Lower lobe of right lung (tissue), 2 donors: ENCODE measurements at regions not wholly inside any gene's neighbourhood (a gene's known extent, or its start where the extent isn't known, plus 50 kb on each side); places are given as distances from the start of the nearest gene placed in this dataset.
"Not testable (repeated sequence)": the region's sequence is repeated elsewhere in the genome, so short reads cannot be mapped to it uniquely, and the experiment has no call there.

Experiments used
- ATAC-seq, 2 donors: fragments of 200-7000 bp; cut with Tn5 transposase; one replicate each; pipeline ENCODE4 v1.9.1; 2020 to 2022; ENCODE audit warnings: mild to moderate bottlenecking in 2 of 2, moderate library complexity in 2 of 2
- DNase-seq: peaks from one replicate; pipeline ENCODE4 v3.0.0-alpha.2; 2020
- H3K27ac ChIP-seq: fragments of 200-600 bp; one replicate; pipeline ENCODE4 v1.8.0; 2022
- H3K27me3 ChIP-seq: fragments of 200-600 bp; one replicate; pipeline ENCODE4 v1.8.0; 2022; ENCODE audit warnings: low read depth
- H3K36me3 ChIP-seq: fragments of 200-600 bp; one replicate; pipeline ENCODE4 v1.8.0; 2022; ENCODE audit warnings: mild to moderate bottlenecking
- H3K4me1 ChIP-seq: fragments of 200-600 bp; one replicate; pipeline ENCODE4 v1.8.0; 2022
- H3K4me3 ChIP-seq: fragments of 200-600 bp; one replicate; pipeline ENCODE4 v1.8.0; 2022; ENCODE audit warnings: mild to moderate bottlenecking
- H3K9me3 ChIP-seq: fragments of 200-600 bp; one replicate; pipeline ENCODE4 v1.8.0; 2022
- intact Hi-C: fragments of 100-400 bp; cut with DNase I; formaldehyde crosslinking; loops from one replicate; pipeline ENCODE4 v1.11.0; 2022
- donor health status: DM: no; HTN: yes; CAD: no; lungs with severe emphysema.

DNA sequence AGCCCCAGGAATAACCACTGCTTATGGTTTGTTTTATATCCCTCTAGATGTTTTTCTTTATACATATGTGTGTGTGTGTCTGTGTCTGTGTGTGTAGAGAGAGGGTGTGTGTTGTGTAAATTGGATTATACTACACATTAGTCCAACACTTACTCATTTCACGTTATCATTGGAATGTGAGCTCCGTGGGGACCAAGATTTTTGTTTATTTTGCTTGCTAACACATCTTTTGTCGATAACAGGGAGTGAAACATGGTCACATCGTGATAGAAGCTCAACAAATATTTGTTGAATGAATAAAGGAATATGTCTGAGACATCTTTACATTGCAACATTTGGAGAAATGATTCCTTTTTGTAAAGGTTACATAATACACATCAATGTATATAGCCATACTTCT lies 88.8 kb downstream of the CDRT15L2 start:
- H3K36me3 ChIP-seq, H3K27ac ChIP-seq, H3K4me3 ChIP-seq, intact Hi-C loops, H3K27me3 ChIP-seq, H3K9me3 ChIP-seq, DNase-seq, ATAC-seq, H3K4me1 ChIP-seq: not testable (repeated sequence)

DNA sequence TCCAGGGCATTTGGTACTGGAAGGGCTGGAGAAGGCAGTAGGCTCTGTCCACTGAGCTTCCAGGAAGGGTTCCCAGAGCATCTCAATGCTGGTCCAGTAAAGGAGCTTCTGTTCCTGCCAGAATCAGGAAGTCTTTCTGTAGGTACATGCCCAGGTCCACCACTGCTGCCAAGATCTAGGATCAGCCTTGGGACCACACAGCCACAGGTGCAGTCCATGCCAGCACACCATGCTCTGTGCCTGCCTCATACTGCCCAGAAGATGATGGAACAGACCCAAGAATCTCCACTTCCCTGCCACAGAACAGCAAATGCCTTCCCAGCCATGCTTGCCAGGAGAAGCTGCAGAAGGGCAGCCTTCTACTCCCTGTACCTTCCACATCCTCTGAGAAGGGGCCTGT lies 89.3 kb downstream of the CDRT15L2 start:
- H3K36me3 ChIP-seq, H3K27ac ChIP-seq, H3K4me1 ChIP-seq, H3K27me3 ChIP-seq, H3K4me3 ChIP-seq, intact Hi-C loops, ATAC-seq, DNase-seq, H3K9me3 ChIP-seq: not testable (repeated sequence)

DNA sequence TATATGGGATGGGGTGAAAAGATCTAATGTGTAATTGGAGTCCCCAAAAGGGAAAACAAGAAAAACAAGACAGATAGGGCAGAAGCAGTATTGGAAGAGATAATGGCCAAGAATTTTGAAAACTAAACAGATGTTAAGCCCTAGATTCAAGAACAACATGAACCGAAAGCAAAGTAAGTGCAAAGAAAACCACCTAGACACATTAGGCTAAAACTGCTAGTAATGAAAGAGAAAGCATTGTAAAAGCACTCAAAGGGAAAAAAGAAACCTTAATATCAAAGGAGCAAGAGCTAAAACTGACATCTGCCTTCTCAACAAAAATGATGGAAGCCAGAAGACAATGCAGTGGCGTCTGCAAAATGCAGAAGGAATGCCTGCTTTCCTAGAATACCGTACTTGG lies 91.0 kb downstream of the CDRT15L2 start:
- H3K27ac ChIP-seq, H3K4me3 ChIP-seq, ATAC-seq, intact Hi-C loops, H3K27me3 ChIP-seq, H3K36me3 ChIP-seq, H3K9me3 ChIP-seq, DNase-seq, H3K4me1 ChIP-seq: not testable (repeated sequence)

DNA sequence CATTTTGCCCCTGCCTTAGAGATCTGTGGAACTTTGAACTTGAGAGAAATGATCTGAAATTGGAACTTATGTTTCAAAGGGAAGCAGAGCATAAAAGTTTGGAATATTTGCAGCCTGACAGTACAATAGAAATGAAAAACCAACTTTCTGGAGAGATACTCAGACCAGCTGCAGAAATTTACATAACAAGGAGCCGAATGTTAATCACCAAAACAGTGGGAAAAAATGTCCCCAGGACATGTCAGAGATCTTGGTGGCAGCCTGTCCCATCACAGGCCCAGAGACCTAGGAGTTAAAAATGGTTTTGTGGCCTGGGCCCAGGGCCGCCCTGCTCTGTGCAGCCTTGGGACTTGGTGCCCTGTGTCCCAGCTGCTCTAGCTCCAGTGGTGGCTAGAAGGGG lies 94.8 kb downstream of the CDRT15L2 start:
- H3K4me1 ChIP-seq, ATAC-seq, H3K9me3 ChIP-seq, DNase-seq, H3K36me3 ChIP-seq, H3K4me3 ChIP-seq, H3K27ac ChIP-seq, intact Hi-C loops, H3K27me3 ChIP-seq: not testable (repeated sequence)

DNA sequence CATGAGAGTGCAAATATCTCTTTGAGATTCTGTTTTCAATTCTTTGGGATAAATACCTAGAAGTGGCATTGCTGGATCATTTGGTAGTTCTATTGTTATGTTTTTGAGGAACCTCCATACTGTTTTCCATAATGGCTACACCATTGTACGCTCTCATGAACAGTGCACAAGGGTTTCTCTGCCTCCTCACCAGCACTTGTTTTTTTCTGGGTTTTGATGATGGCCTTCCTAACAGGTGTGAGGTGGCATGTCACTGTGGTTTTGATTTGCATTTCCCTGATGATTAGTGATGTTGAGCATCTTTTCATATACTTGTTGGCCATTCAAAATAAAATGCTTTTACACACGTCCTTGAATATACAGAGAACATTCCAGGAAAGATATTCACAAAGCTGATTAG lies 96.2 kb downstream of the CDRT15L2 start:
- H3K4me3 ChIP-seq, H3K4me1 ChIP-seq, ATAC-seq, H3K27ac ChIP-seq, H3K27me3 ChIP-seq, H3K36me3 ChIP-seq, intact Hi-C loops, H3K9me3 ChIP-seq, DNase-seq: not testable (repeated sequence)

DNA sequence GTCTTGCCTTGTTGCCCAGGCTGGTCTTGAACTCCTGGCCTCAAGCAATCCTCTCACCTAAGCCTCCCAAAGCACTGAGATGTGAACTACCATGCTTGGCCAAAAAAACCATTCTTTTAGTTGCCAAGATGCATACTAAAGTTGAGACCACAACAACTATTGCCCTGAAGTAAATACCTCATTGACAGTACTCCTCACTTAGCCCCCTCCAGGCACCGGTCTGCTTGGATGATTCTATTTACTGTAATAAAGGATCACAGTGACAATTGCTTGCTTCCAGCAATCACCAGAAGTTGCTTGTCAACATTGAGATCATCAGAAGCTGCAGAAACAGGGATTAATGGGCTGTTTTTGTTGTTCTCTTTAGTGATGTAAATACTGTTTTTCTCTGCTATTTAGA lies 97.1 kb downstream of the CDRT15L2 start:
- intact Hi-C loops = not testable (repeated sequence)

DNA sequence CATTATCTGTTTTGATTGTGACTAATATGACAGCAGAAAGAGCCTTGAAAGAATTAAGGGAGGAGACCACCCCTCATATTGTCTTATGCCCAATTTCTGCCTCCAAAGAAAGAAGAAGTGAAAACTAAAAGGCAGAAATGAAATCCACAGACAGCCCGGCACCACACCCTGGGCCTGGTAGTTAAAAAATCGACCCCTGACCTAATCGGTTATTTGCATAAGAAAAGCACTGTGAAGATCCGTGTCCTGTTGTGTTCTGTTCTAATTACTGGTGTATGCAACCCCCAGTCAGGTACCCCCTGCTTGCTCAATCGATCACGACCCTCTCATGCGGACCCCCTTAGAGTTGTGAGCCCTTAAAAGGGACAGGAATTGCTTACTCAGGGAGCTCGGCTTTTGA lies 97.9 kb downstream of the CDRT15L2 start:
- intact Hi-C loops, ATAC-seq, H3K4me3 ChIP-seq, DNase-seq, H3K9me3 ChIP-seq, H3K27me3 ChIP-seq, H3K36me3 ChIP-seq, H3K4me1 ChIP-seq, H3K27ac ChIP-seq: not testable (repeated sequence)

More for the DNA sequence above, 97.1 kb downstream of the CDRT15L2 start:
- not testable (repeated sequence) for ATAC-seq, H3K9me3 ChIP-seq, H3K4me1 ChIP-seq, H3K36me3 ChIP-seq, H3K27me3 ChIP-seq, DNase-seq, H3K27ac ChIP-seq, H3K4me3 ChIP-seq

DNA sequence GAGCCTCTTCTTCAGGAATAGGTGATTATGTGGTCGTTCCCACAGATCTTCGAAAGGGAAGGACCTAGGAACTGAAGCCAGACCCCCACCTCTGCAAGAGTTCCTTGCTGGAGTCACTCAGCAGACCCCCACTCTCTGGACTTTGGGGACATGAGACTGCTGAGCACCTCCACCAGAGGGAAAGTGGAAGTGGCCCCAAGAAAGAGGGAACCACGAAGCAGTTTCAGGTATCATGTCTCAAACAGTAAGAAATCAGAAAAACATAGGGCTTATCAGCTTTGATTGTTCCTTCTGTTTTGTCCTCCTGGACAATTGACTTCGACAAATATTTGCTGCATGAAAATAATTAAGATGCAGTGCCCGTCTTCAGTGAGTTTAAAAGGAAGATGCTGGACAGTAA lies 98.9 kb downstream of the CDRT15L2 start:
- H3K27ac ChIP-seq, ATAC-seq, H3K27me3 ChIP-seq, intact Hi-C loops, DNase-seq, H3K36me3 ChIP-seq, H3K4me1 ChIP-seq, H3K4me3 ChIP-seq, H3K9me3 ChIP-seq: not testable (repeated sequence)

DNA sequence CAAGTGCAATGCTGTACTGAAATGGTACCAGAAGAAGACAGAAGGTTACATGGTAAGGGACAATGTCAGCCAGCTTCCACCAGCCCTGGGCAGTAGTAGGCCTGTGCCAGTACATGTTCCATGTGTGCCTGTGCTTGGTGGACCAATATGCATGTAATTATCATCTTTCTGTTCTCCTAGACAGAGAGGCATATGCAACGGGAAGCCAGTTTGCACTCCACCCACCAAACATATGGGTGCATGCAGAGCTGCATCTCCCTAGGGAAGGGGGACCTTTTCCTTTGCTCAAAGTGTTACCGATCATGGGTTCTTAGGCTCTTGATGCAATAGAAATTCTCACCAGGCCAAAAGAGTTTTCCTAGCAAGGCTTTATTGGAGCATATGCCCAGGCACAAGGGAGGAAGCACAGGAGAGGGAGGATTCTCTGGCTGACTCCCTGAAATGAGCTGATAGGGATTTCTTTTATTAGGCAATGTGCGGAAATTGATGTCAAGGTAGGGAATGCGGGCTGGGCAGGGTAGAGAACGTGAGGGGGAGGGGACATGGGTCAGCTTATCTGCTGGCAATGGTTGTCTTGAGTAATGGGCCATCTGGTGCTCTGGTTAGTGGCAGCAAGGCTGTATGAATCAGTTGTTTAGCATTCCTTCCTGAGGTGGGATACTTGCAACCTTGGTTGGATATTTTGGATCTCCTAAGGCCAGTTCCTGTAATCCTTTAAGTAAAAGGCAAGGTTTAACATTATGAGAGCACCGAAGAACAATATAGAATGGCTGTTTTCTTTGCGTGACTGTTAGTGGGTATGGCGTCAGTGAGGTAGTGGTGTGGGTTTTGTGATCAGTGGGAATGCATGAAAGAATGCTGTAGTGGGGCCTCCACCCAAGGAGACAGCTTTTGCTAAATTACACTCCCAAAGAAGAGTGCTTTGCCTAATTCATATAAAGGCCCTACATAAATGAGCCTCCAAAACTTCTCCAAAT lies 102.5 kb downstream of the CDRT15L2 start:
- H3K27ac ChIP-seq, intact Hi-C loops, ATAC-seq, H3K36me3 ChIP-seq, H3K9me3 ChIP-seq, DNase-seq, H3K4me1 ChIP-seq, H3K4me3 ChIP-seq, H3K27me3 ChIP-seq: not testable (repeated sequence)

DNA sequence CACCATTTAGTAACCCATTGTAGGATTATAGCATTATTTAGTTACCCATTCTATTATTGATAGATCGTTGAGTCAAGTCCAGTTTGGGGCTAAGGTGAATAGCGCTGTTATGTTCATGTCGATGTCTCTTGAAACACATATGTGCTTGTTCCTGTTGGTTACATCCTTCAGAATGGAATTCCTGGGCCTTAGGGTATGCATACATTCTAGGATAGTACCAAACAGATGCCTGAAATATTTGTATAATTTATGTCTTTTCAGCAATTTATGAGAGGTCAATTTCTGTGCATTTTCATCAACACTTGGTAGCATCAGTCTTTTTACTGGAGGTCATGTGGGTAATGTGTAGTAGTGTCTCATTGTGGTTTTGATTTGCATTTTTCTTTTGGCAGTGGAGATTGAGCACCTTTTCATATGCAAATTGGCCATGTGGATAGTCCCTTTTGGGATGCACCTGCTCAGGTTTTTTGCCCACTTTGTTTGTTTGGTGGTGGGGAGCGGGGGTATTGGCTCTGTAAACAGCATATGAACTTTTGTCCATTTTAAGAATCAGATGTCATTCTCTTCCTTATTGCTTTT lies 104.2 kb downstream of the CDRT15L2 start:
- DNase-seq, H3K36me3 ChIP-seq, intact Hi-C loops, H3K4me1 ChIP-seq, H3K27ac ChIP-seq, H3K27me3 ChIP-seq, ATAC-seq, H3K9me3 ChIP-seq, H3K4me3 ChIP-seq: not testable (repeated sequence)

DNA sequence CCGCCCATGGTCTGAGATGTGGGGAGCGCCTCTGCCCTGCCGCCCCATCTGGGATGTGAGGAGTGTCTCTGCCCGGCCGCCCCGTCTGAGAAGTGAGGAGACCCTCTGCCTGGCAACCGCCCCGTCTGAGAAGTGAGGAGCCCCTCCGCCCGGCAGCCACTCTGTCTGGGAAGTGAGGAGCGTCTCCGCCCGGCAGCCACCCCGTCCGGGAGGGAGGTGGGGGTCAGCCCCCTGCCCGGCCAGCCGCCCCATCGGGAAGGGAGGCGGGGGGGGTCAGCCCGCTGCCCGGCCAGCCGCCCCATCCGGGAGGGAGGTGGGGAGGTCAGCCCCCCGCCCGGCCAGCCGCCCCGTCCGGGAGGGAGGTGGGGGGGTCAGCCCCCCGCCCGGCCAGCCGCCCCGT lies 105.5 kb downstream of the CDRT15L2 start:
- H3K4me3 ChIP-seq, H3K27me3 ChIP-seq, H3K9me3 ChIP-seq, H3K4me1 ChIP-seq, H3K36me3 ChIP-seq, H3K27ac ChIP-seq, DNase-seq, ATAC-seq, intact Hi-C loops: not testable (repeated sequence)

DNA sequence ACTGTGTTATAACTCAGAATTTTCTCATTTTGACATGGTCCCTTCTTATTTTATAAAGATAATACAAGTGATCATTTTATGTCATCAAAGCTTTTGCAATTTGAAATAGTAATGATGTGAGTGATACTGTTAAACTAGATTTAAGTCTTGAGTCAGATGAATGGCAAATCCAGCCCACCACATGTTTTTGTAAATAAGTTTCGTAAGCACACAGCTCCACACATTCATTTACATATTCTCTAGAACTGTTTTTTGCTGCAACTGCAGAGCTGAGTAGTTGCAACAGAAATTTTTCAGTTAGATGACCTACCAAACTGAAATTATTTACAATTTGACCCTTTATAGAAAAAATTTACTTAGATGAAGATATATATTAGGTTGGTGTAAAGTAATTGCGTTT lies 108.1 kb downstream of the CDRT15L2 start:
- H3K9me3 ChIP-seq, DNase-seq, H3K4me3 ChIP-seq, ATAC-seq, intact Hi-C loops, H3K36me3 ChIP-seq, H3K27ac ChIP-seq, H3K4me1 ChIP-seq, H3K27me3 ChIP-seq: not testable (repeated sequence)

DNA sequence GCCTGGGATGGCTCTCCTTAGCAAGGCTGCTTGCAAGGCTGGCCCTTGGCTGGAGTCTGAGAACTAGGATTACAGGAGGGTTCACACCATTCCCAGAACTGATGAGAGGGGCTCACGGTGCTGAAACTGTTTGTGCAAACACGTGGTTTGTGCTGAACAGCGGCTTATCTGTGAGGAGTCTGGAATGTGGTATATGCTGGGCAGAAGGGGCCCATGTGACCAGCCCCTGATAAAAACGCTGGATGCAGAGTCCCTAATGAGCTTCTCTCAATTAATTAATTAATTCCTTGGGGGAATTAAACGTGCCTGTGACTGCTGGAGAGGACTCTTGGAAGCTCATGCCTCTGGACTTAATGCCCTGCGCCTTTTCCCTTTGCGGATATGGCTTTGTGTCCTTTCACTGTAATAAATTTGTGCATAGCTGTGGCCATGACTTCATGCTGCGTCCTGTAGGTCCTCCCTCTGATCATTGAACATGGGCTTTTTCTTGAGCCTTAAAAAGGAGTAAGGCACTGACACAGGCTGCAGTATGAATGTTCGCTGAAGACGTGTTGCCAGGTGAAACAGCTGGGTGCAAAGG lies 109.7 kb downstream of the CDRT15L2 start:
- H3K36me3 ChIP-seq, DNase-seq, ATAC-seq, H3K27me3 ChIP-seq, H3K27ac ChIP-seq, H3K9me3 ChIP-seq, H3K4me1 ChIP-seq, H3K4me3 ChIP-seq, intact Hi-C loops: not testable (repeated sequence)

DNA sequence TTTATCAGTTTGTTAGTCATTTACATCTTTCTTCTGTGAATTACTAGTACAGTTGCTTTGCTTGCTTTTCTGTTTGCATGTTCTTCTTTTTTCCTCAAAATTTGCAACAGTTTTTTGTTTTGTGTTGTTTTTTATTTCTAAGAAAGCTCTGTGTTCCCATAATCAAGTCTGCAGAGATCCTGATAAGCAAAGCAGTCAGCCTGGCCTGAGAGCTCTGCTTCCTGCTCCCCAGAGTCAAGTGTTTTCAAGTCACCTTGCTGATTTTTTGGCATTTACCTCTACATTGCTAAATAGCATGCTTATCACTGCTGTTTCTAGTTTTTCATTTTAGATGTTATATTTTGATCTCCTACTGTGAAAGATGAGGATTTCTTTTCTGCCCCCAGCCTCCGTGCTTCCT lies 113.2 kb downstream of the CDRT15L2 start:
- ATAC-seq, intact Hi-C loops: not testable (repeated sequence)

More for the DNA sequence above, 113.2 kb downstream of the CDRT15L2 start:
- H3K4me3 ChIP-seq, H3K4me1 ChIP-seq, H3K9me3 ChIP-seq, H3K27ac ChIP-seq, DNase-seq, H3K36me3 ChIP-seq, H3K27me3 ChIP-seq: not testable (repeated sequence)
